GM21390 (cell line): ENCODE measurements at regions not wholly inside any gene's neighbourhood (a gene's known extent, or its start where the extent isn't known, plus 50 kb on each side); places are given as distances from the start of the nearest gene placed in this dataset.

Experiments
- ATAC-seq: cut with Tn5 transposase; IDR thresholded peaks from one replicate; pipeline ENCODE4 v1.9.1; 2021; ENCODE audit not compliant: unreplicated experiment

GRCh38 chr1:234990328-234990675, 138.3 kb downstream of the TOMM20 start:
- no peak for ATAC-seq

GRCh38 chr1:234989479-234990327, 138.9 kb downstream of the TOMM20 start:
- ATAC-seq: no peak

- no peak for ATAC-seq
Measured at GRCh38 chr1:234989019-234989418, 139.6 kb downstream of the TOMM20 start.

DNA sequence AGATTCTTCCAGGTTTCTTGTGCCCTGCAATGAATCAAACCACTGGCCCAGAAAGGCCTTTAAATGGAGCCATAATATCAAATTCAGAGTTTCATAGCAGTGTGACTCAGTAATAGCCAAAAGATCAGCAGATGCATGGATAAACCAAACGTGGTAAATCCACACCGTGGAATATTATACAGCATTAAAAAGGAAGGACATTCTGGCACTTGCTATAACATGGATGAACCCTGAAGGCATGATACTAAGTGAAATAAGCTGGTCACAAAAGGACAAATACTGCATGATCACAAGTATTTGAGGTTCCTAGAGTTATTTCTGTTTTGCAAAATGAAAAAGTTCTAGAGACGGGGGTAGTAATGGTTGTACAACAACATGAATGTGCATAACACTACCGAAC, 140.1 kb downstream of the TOMM20 start:
- no peak for ATAC-seq

GRCh38 chr1:234988155-234988517, 140.5 kb downstream of the TOMM20 start:
- ATAC-seq: no peak

DNA sequence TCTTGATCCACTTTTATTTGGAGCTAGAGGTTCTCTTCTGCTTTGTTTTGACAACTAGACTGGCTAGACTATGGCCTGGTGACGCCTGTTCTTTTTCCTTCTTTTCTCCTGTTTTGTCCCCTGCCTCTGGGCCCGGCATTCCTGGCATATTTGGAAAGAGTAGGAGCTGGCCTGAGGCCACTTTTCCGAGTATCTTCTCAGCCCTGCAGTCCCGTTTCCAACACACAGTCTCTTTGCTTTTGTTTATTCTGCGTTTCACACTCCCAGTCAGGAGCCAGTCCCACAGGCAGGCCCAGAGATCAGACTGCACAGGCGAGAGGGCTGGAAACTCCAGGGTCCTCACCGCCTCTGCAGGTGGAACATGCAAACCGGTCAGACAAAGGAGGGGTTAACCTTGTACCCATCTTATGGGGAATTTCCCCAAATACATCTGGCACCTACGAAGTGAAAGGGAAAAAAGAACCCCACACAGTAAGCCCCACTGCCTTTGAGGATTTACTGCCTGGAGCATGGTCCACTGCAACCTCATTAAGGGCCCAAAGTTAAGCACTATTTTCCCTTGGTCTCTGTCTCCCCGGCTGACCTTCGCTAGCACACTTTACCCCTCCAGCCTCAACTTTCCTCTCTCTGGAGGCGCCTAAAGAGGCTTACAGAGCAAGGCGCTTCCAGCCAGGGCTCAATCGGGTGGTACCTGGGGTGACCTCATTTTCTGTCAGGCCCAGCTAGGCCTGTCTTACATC, 141.1 kb downstream of the TOMM20 start:
- ATAC-seq: no peak

DNA sequence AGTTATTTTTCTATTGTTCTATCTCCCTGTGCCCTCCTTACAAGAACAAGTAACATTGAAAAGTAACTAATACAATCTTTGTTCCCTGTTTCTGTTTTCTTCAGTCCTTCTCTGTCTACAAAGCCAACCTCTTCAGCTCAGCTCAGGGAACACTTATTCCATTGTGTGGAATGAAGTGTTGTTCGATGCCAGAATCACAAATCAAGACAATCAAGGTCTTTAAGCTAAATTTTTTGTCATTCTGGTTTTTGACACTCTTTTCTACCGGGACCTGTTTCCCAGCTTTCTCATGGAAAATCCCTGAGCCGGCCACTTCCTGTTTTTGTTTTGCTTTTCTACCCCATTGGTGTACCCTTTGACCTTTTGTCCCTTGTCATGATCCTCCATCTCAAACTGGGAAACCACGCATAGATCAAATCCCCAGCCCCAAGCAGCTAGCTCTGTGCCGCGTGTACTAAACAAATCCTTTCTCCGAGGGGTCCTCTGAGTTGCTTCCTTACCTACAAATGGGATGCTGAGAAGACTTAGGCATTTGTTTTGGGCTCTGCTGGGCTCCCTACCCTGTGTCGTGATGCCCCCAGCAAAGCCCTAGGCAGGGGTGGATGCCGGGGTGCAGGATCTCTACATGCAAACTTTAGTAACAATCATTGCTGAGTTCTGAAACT, 141.8 kb downstream of the TOMM20 start:
- no peak for ATAC-seq

GRCh38 chr1:234985516-234986294, 142.9 kb downstream of the TOMM20 start:
- ATAC-seq: no peak

GRCh38 chr1:234985007-234985370, 143.6 kb downstream of the TOMM20 start:
- no peak for ATAC-seq

DNA sequence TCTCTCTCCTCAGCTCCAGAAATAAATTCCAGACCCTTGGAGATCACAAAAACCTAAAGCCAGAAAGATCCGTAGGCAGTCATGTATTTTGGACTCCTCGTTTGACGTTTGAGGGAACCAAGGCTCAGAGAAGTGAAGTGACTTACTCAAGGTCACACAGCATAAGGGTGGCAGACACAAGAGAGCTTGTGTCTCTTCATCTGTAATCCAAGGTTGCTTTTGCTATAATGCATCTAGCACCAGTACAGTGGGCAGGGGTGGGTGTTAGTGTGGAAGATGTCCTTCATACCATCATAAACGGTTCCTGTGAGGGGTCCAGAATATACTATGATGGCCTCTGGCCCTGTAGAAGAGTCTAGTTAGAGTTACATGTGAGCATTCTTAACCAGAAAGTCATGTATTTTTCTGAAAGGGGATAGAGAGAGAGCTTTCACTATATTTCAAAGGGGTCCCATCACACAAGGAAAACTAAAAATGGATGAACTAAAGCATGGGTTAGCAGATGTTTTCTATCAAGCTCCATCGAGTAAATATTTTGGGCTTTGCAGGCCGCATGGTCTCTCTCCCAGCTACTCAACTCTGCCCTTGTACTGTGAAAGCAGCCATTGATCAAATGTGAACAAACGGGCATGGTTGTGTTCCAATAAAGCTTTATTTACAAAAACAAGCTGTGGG, 144.9 kb downstream of the TOMM20 start:
- no peak for ATAC-seq

DNA sequence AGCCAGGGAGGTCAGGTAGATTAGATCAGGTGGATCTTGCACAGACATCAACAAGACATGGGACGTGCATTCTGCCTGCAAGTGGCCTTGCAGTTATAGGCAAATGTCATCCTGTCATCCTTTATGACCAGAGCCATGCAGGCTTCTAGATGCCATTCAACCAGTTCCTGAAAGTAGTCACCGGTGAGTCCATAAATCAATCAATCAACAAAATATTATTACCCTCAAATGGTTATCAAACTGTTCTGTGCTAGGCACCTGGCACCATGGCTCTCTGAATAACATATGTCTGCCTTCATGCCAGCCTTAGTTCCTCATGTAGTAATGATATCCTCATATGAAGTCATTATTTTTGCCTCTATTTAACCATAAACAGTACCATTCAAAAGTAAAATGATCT, 146.9 kb downstream of the TOMM20 start:
- ATAC-seq: no peak

- ATAC-seq: peak; percentile 36
Measured at GRCh38 chr1:234980645-234981396, 147.8 kb downstream of the TOMM20 start.

GRCh38 chr1:234980291-234980644, 148.4 kb downstream of the TOMM20 start:
- ATAC-seq: no peak

GRCh38 chr1:234979296-234980279, 149.0 kb downstream of the TOMM20 start:
- no peak for ATAC-seq

DNA sequence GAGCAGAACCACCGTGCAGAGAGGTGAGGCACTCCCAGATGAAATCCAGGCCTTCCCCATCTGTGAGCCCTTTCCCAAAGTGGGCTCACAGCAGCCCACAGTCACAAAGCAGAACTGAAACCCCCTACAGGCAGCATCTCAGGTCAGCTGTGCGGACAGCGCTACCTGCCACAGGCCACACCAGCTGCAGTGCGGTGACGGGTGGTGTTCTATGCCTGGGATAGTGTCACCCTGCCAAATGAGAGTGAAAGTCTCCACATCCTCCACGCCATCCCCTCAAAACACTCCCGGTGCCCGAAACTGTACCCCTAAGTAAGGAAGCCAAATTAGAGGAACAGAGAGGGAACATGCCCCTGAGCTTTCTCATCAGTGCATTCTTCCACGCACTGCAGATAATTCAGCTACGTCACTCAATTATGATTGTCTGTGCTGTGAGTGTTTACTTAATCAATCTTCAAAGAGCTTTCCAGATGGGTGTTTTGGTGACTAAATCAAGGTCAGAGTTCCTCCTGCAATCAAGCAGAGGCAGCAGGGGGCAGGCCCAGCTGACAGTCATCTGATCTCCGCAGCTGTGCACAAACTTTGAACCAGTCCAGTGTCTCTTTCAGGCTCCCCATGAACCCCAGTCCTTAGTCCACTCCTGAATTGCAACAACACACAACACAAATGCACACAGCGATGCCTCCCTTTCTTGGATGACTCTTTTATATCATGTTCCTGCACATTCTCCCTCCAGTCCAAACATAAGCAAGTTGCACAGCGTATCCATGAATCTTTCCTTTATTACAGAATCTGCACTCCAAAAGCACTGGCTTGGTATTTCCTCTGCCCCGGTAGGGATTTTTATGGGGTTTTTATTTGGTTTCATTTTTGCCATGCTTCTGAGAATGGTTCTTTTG, 150.0 kb downstream of the TOMM20 start:
- ATAC-seq: peak; percentile 68

- ATAC-seq: no peak
Measured at GRCh38 chr1:234977875-234978396, 150.7 kb downstream of the TOMM20 start.

DNA sequence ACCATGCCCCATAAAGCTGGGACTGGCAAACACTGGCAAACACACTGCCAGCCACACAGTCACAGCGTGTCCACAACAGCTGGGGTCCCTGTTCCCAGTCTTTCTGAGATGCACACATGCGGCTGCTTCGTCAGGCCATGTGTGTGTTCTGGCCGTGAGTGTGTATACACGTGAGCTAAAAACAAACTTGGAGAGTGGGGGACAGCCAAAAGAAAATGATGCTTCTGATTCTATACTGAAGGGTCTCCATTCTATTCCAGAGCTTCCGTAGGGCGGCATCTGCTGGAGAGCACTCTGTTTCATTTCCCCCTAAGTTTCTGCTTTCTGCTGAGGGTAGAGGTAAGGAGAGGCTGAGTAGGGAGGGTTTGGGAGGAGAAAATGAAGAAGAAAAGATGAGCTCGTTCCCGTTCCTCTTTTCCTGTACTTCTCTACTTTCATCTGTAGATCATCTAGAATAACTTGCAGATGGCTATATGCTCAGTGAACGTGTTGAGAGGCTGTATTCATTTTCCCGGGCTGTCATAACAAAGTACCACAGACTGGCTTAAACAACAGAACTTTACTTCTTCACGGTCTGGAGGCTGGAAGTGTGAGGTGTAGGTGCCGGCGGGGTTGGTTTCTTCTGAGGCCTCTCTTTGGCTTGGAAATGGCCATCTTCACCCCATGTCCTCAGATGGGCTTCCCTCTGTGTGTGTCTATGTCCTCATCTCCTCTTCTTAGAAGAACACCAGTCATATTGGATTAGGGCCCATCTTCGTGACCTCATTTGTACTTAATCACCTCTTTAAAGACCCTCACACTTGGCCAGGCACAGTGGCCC, 151.6 kb downstream of the TOMM20 start:
- ATAC-seq: no peak
